ENCODE measurements at regions not wholly inside any gene's neighbourhood (a gene's known extent, or its start where the extent isn't known, plus 50 kb on each side); places are given as distances from the start of the nearest gene placed in this dataset.

GRCh38 chr22:47678048-47678447 lies 915.6 kb downstream of the TBC1D22A start:
- no peak for DNase-seq (ENCODE audit: low read depth in 1 of 2, low spot score in 1 of 2)
- Histone ChIP-seq H3K4me1 (ENCODE audit: low read depth) (no peaks in the 10 kb centered on the region), H3K27me3 (no peaks in the 10 kb centered on the region), H3K4me3 (no peak overlapping the region), H3K27ac (no peak overlapping the region), H3K36me3 (no peaks in the 10 kb centered on the region), H3K9me3 (ENCODE audit: low read depth) (no peaks in the 10 kb centered on the region)
- no peak for TF ChIP-seq CTCF (IDR thresholded peaks at IDR 0.05; ENCODE audit: low read depth, low read length)

- DNase-seq (ENCODE audit: low read depth in 1 of 2, low spot score in 1 of 2): no peak
- H3K36me3 ChIP-seq: no peaks in the 10 kb centered on the region
- no peaks in the 10 kb centered on the region for H3K4me1 ChIP-seq (ENCODE audit: low read depth)
- no peaks in the 10 kb centered on the region for H3K9me3 ChIP-seq (ENCODE audit: low read depth)
- no peaks in the 10 kb centered on the region for H3K27me3 ChIP-seq
- TF ChIP-seq CTCF (IDR thresholded peaks at IDR 0.05; ENCODE audit: low read depth, low read length): no peak
- no peak overlapping the region for H3K4me3 ChIP-seq
- H3K27ac ChIP-seq: no peak overlapping the region
Observed at GRCh38 chr22:47676685-47677084, 914.2 kb downstream of the TBC1D22A start.

- no peak for DNase-seq (ENCODE audit: low read depth in 1 of 2, low spot score in 1 of 2)
- no peaks in the 10 kb centered on the region for H3K36me3 ChIP-seq
- no peaks in the 10 kb centered on the region for H3K4me1 ChIP-seq (ENCODE audit: low read depth)
- no peak overlapping the region for H3K27ac ChIP-seq
- no peaks in the 10 kb centered on the region for H3K9me3 ChIP-seq (ENCODE audit: low read depth)
- no peak overlapping the region for H3K4me3 ChIP-seq
- no peak for TF ChIP-seq CTCF (IDR thresholded peaks at IDR 0.05; ENCODE audit: low read depth, low read length)
- no peaks in the 10 kb centered on the region for H3K27me3 ChIP-seq
Observed at GRCh38 chr22:47674600-47674999, 912.1 kb downstream of the TBC1D22A start.

GRCh38 chr22:47673557-47673956 lies 911.1 kb downstream of the TBC1D22A start:
- no peaks in the 10 kb centered on the region for H3K36me3 ChIP-seq
- no peaks in the 10 kb centered on the region for H3K4me1 ChIP-seq (ENCODE audit: low read depth)
- TF ChIP-seq CTCF (IDR thresholded peaks at IDR 0.05; ENCODE audit: low read depth, low read length): no peak
- H3K4me3 ChIP-seq: no peak overlapping the region
- no peak for DNase-seq (ENCODE audit: low read depth in 1 of 2, low spot score in 1 of 2)
- no peaks in the 10 kb centered on the region for H3K27me3 ChIP-seq
- H3K27ac ChIP-seq: no peak overlapping the region
- no peaks in the 10 kb centered on the region for H3K9me3 ChIP-seq (ENCODE audit: low read depth)

- TF ChIP-seq CTCF (IDR thresholded peaks at IDR 0.05; ENCODE audit: low read depth, low read length): no peak
- no peaks in the 10 kb centered on the region for H3K36me3 ChIP-seq
- DNase-seq (ENCODE audit: low read depth in 1 of 2, low spot score in 1 of 2): no peak
- H3K27me3 ChIP-seq: no peaks in the 10 kb centered on the region
- H3K4me3 ChIP-seq: no peak overlapping the region
- no peak overlapping the region for H3K27ac ChIP-seq
- H3K9me3 ChIP-seq (ENCODE audit: low read depth): no peaks in the 10 kb centered on the region
- H3K4me1 ChIP-seq (ENCODE audit: low read depth): no peaks in the 10 kb centered on the region
Observed at GRCh38 chr22:47672526-47672925, 910.1 kb downstream of the TBC1D22A start.

- no peak for TF ChIP-seq CTCF (IDR thresholded peaks at IDR 0.05; ENCODE audit: low read depth, low read length)
- H3K4me3 ChIP-seq: no peak overlapping the region
- no peak overlapping the region for H3K27ac ChIP-seq
- no peaks in the 10 kb centered on the region for H3K36me3 ChIP-seq
- DNase-seq (ENCODE audit: low read depth in 1 of 2, low spot score in 1 of 2): no peak
- H3K9me3 ChIP-seq (ENCODE audit: low read depth): no peaks in the 10 kb centered on the region
- no peaks in the 10 kb centered on the region for H3K27me3 ChIP-seq
- H3K4me1 ChIP-seq (ENCODE audit: low read depth): no peaks in the 10 kb centered on the region
Observed at GRCh38 chr22:47665151-47665550, 902.7 kb downstream of the TBC1D22A start.
